Mesendoderm (in vitro differentiated cells): ENCODE measurements at regions not wholly inside any gene's neighbourhood (a gene's known extent, or its start where the extent isn't known, plus 50 kb on each side); places are given as distances from the start of the nearest gene placed in this dataset.
"Not testable (repeated sequence)": the region's sequence is repeated elsewhere in the genome, so short reads cannot be mapped to it uniquely, and the experiment has no call there.

Experiments used
- DNase-seq: peaks from one replicate; pipeline ENCODE4 v3.0.0; 2013
- H2AK5ac ChIP-seq: 2 replicates; pipeline ENCODE4 v1.6.1; 2013; ENCODE audit warnings: low read length, inconsistent platforms
- H2BK120ac ChIP-seq: 2 replicates; pipeline ENCODE4 v1.6.1; 2013; ENCODE audit warnings: low read depth, mild to moderate bottlenecking, low read length, moderate library complexity, mixed read lengths
- H2BK15ac ChIP-seq: replicated peaks from 2 replicates; pipeline ENCODE4 v1.6.1; 2013; ENCODE audit warnings: low read depth, mild to moderate bottlenecking, moderate library complexity
- H2BK5ac ChIP-seq: 2 replicates; pipeline ENCODE4 v1.6.1; 2013; ENCODE audit warnings: low read length, inconsistent platforms
- H3K18ac ChIP-seq: 2 replicates; pipeline ENCODE4 v1.6.1; 2013; ENCODE audit warnings: mild to moderate bottlenecking, low read length, mixed read lengths
- H3K23ac ChIP-seq: one replicate; pipeline ENCODE4 v1.6.1; 2013; ENCODE audit warnings: low read length
- H3K27ac ChIP-seq: 2 replicates; pipeline ENCODE4 v1.5.1; 2013; ENCODE audit warnings: low read depth, mild to moderate bottlenecking, inconsistent platforms, low read length, moderate library complexity
- H3K27me3 ChIP-seq: 2 replicates; pipeline ENCODE4 v1.6.1; 2013; ENCODE audit warnings: low read length, control low read depth, mild to moderate bottlenecking, inconsistent platforms; ENCODE audit not compliant: insufficient read depth, poor library complexity
- H3K36me3 ChIP-seq: 2 replicates; pipeline ENCODE4 v1.6.1; 2013; ENCODE audit warnings: low read length, inconsistent platforms; ENCODE audit not compliant: control insufficient read depth, insufficient read depth
- H3K4ac ChIP-seq: one replicate; pipeline ENCODE4 v1.6.1; 2013; ENCODE audit warnings: low read depth, mild to moderate bottlenecking, low read length, moderate library complexity
- H3K4me1 ChIP-seq: 2 replicates; pipeline ENCODE4 v1.6.1; 2013; ENCODE audit warnings: low read depth, low read length, inconsistent platforms; ENCODE audit not compliant: control insufficient read depth
- H3K4me2 ChIP-seq: 2 replicates; pipeline ENCODE4 v1.6.1; 2013; ENCODE audit warnings: low read length
- H3K4me3 ChIP-seq: 2 replicates; pipeline ENCODE4 v1.5.1; 2013; ENCODE audit warnings: mild to moderate bottlenecking, low read length
- H3K56ac ChIP-seq: one replicate; pipeline ENCODE4 v1.6.1; 2013; ENCODE audit warnings: low read length
- H3K79me1 ChIP-seq: 2 replicates; pipeline ENCODE4 v1.6.1; 2013; ENCODE audit warnings: low read length, inconsistent platforms
- H3K79me2 ChIP-seq: 2 replicates; pipeline ENCODE4 v1.6.1; 2013; ENCODE audit warnings: mild to moderate bottlenecking, low read length; ENCODE audit not compliant: control insufficient read depth, insufficient read depth
- H3K9ac ChIP-seq: 2 replicates; pipeline ENCODE4 v1.6.1; 2013; ENCODE audit warnings: low read length, inconsistent platforms
- H4K5ac ChIP-seq: one replicate; pipeline ENCODE4 v1.6.1; 2013; ENCODE audit warnings: low read length
- H4K8ac ChIP-seq: one replicate; pipeline ENCODE4 v1.6.1; 2013; ENCODE audit warnings: low read depth, mild to moderate bottlenecking, control low read depth, low read length, moderate library complexity
- WGBS: extraction: QIAGEN DNeasy Blood & Tissue Kit; methylation state at CpG from one replicate; pipeline ENCODE4 v1.1.7; 2013; ENCODE audit warnings: low lambda C conversion rate, missing lambda C conversion rate; ENCODE audit not compliant: insufficient coverage; ENCODE audit errors: extremely low coverage; 5-methylcytosine and 5-hydroxymethylcytosine counted together

GRCh38 chr21:10451274-10451673 is 70.1 kb upstream of the TPTE start:
- H3K23ac ChIP-seq, DNase-seq, H2AK5ac ChIP-seq, H3K79me2 ChIP-seq, H3K27me3 ChIP-seq, H3K56ac ChIP-seq, H3K18ac ChIP-seq, H4K5ac ChIP-seq, H3K4me1 ChIP-seq, H2BK5ac ChIP-seq, H3K36me3 ChIP-seq, H4K8ac ChIP-seq, H3K79me1 ChIP-seq, H2BK15ac ChIP-seq, H3K4me2 ChIP-seq, H3K4ac ChIP-seq, H2BK120ac ChIP-seq, H3K9ac ChIP-seq, H3K27ac ChIP-seq: not testable (repeated sequence)
- peak overlapping the region; percentile 12 for H3K4me3 ChIP-seq
- WGBS, result no CpG with 5 or more reads among the region's 6 CpGs

GRCh38 chr21:10457765-10458164 is 63.6 kb upstream of the TPTE start:
- WGBS, result no CpG with 5 or more reads among the region's 2 CpGs
- H3K9ac ChIP-seq, H3K4me3 ChIP-seq: not testable (repeated sequence)

DNA sequence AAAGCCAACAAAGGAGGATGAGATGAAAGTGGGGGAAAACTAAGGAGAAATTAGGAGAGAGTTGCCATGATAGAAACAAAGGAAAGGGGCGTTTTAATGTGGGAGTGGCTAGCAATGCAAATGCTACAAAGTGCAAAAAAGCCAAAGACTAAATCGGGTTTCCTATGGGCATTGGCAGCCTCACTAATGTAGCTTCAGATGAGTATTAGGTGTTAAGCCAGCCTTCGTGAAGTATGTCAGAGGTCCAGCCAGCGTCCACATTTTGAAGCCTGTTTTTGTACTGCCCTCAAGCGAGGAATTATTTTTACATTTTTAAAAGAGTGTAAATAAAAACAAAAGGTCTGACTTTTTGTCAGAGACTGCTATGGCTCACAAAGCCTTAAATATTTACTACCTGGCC is 60.4 kb upstream of the TPTE start:
- not testable (repeated sequence) for H3K23ac ChIP-seq, H3K79me2 ChIP-seq, H3K4me1 ChIP-seq, H2BK120ac ChIP-seq, H3K27me3 ChIP-seq, H2BK5ac ChIP-seq, H3K79me1 ChIP-seq, H3K18ac ChIP-seq, H2AK5ac ChIP-seq, H3K27ac ChIP-seq, H3K4me2 ChIP-seq, H3K4ac ChIP-seq, H3K56ac ChIP-seq, H4K5ac ChIP-seq, H3K9ac ChIP-seq, DNase-seq, H3K36me3 ChIP-seq, H4K8ac ChIP-seq, H2BK15ac ChIP-seq
- peak overlapping the region; percentile 3 for H3K4me3 ChIP-seq
- no CpG with 5 or more reads among the region's 5 CpGs for WGBS

More at GRCh38 chr21:10457765-10458164, 63.6 kb upstream of the TPTE start:
- DNase-seq, H3K36me3 ChIP-seq, H3K79me1 ChIP-seq, H3K27me3 ChIP-seq, H2BK120ac ChIP-seq, H3K56ac ChIP-seq, H3K23ac ChIP-seq, H2AK5ac ChIP-seq, H4K8ac ChIP-seq, H3K18ac ChIP-seq, H2BK15ac ChIP-seq, H3K4me1 ChIP-seq, H3K79me2 ChIP-seq, H4K5ac ChIP-seq, H3K27ac ChIP-seq, H2BK5ac ChIP-seq, H3K4me2 ChIP-seq, H3K4ac ChIP-seq: not testable (repeated sequence)

GRCh38 chr21:10461445-10461844 is 59.9 kb upstream of the TPTE start:
- not testable (repeated sequence) for H3K27me3 ChIP-seq, H3K4me2 ChIP-seq, H3K27ac ChIP-seq, H2AK5ac ChIP-seq, H2BK5ac ChIP-seq, H3K4ac ChIP-seq, H3K79me2 ChIP-seq, DNase-seq, H3K4me1 ChIP-seq, H3K79me1 ChIP-seq, H3K56ac ChIP-seq, H4K8ac ChIP-seq, H3K18ac ChIP-seq, H4K5ac ChIP-seq, H3K36me3 ChIP-seq, H3K9ac ChIP-seq, H3K23ac ChIP-seq, H2BK15ac ChIP-seq, H2BK120ac ChIP-seq
- WGBS, result no CpG with 5 or more reads among the region's 8 CpGs
- H3K4me3 ChIP-seq, result peak overlapping the region; percentile 5

DNA sequence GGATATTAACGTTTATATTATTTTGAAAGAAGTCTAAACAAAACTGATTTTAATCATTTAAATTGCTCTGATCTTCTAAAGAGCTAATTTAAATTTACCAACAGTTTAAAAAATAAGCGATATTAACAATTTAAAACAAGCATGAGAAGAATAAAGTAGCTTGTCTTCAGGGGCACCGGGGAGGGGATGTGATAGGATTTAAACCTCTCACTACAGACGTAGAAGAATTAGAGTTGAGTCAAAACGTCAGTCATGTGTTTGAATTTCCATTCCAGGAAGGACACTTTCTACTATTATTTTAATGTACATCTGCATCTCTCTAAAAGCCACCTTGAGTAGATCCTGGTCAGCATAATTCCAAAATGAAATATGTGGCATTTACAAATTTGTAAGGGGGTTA is 58.2 kb upstream of the TPTE start:
- H3K79me2 ChIP-seq, result no peaks in the 10 kb centered on the region
- H3K36me3 ChIP-seq, result no peaks in the 10 kb centered on the region
- H4K8ac ChIP-seq, result no peak overlapping the region
- no peak overlapping the region for H4K5ac ChIP-seq
- 100% methylated on average over 1 of the region's 5 CpGs for WGBS
- H3K4me3 ChIP-seq, result no peak overlapping the region
- H2BK15ac ChIP-seq, result no peak overlapping the region
- H2AK5ac ChIP-seq, result no peak overlapping the region
- no peak overlapping the region for H3K27ac ChIP-seq
- H3K18ac ChIP-seq, result no peak overlapping the region
- no peaks in the 10 kb centered on the region for H3K27me3 ChIP-seq
- no peak overlapping the region for H3K4ac ChIP-seq
- no peaks in the 10 kb centered on the region for H3K4me1 ChIP-seq
- no peak overlapping the region for H2BK5ac ChIP-seq
- no peak overlapping the region for H2BK120ac ChIP-seq
- no peak overlapping the region for H3K56ac ChIP-seq
- DNase-seq, result no peak
- no peak overlapping the region for H3K9ac ChIP-seq
- H3K79me1 ChIP-seq, result no peaks in the 10 kb centered on the region
- no peak overlapping the region for H3K23ac ChIP-seq
- H3K4me2 ChIP-seq, result no peak overlapping the region

- no peak for DNase-seq
- H3K4me3 ChIP-seq, result peak overlapping the region; percentile 16
Observed at GRCh38 chr21:10464975-10465374, 56.4 kb upstream of the TPTE start.

More at GRCh38 chr21:10464975-10465374, 56.4 kb upstream of the TPTE start:
- Histone ChIP-seq H2BK120ac (no peak overlapping the region), H2BK15ac (no peak overlapping the region), H4K5ac (no peak overlapping the region), H2AK5ac (no peak overlapping the region), H3K4me2 (no peak overlapping the region), H3K27me3 (no peaks in the 10 kb centered on the region), H2BK5ac (no peak overlapping the region), H3K79me2 (no peaks in the 10 kb centered on the region), H3K36me3 (no peaks in the 10 kb centered on the region), H3K23ac (no peak overlapping the region), H3K27ac (no peak overlapping the region), H3K56ac (no peak overlapping the region), H3K4ac (no peak overlapping the region), H3K79me1 (no peaks in the 10 kb centered on the region), H3K4me1 (no peaks in the 10 kb centered on the region), H3K18ac (no peak overlapping the region), H3K9ac (no peak overlapping the region), H4K8ac (no peak overlapping the region)
- WGBS, result no CpG with 5 or more reads among the region's 3 CpGs
